Hepatocyte (in vitro differentiated cells): ENCODE measurements at regions not wholly inside any gene's neighbourhood (a gene's known extent, or its start where the extent isn't known, plus 50 kb on each side); places are given as distances from the start of the nearest gene placed in this dataset.

Experiments used
- DNase-seq: peaks from one replicate; pipeline ENCODE4 v3.0.0-alpha.2; 2016; ENCODE audit warnings: low spot score
- H2AFZ ChIP-seq: fragments of 200-600 bp; sonication (generic); 2 replicates; pipeline ENCODE4 v1.6.0; 2016; ENCODE audit warnings: antibody characterized with exemption, mild to moderate bottlenecking
- H3K27ac ChIP-seq: fragments of 200-600 bp; sonication (generic); 2 replicates; pipeline ENCODE4 v1.5.1; 2016; ENCODE audit warnings: mild to moderate bottlenecking
- H3K27me3 ChIP-seq: fragments of 200-600 bp; sonication (generic); 2 replicates; pipeline ENCODE4 v1.6.1; 2016
- H3K36me3 ChIP-seq: fragments of 200-600 bp; sonication (generic); replicated peaks from 2 replicates; pipeline ENCODE4 v1.5.1; 2016; ENCODE audit warnings: low read depth; ENCODE audit not compliant: insufficient read depth
- H3K4me1 ChIP-seq: fragments of 200-600 bp; sonication (generic); 2 replicates; pipeline ENCODE4 v1.5.1; 2016; ENCODE audit warnings: mild to moderate bottlenecking, moderate library complexity; ENCODE audit not compliant: insufficient read depth
- H3K4me2 ChIP-seq: fragments of 200-600 bp; sonication (generic); 2 replicates; pipeline ENCODE4 v1.6.0; 2016
- H3K4me3 ChIP-seq: fragments of 200-600 bp; sonication (generic); 2 replicates; pipeline ENCODE4 v1.5.1; 2016; ENCODE audit warnings: mild to moderate bottlenecking
- H3K79me2 ChIP-seq: fragments of 200-600 bp; sonication (generic); 2 replicates; pipeline ENCODE4 v1.6.0; 2017; ENCODE audit warnings: mild to moderate bottlenecking
- H3K9me2 ChIP-seq: fragments of 200-600 bp; sonication (generic); replicated peaks from 2 replicates; pipeline ENCODE4 v1.6.0; 2017; ENCODE audit warnings: mild to moderate bottlenecking; ENCODE audit not compliant: insufficient read depth
- H3K9me3 ChIP-seq: fragments of 200-600 bp; sonication (generic); 2 replicates; pipeline ENCODE4 v1.5.1; 2016; ENCODE audit warnings: low read depth, mild to moderate bottlenecking
- H4K20me1 ChIP-seq: fragments of 200-600 bp; sonication (generic); 2 replicates; pipeline ENCODE4 v1.6.0; 2016; ENCODE audit warnings: mild to moderate bottlenecking; ENCODE audit not compliant: insufficient read depth, poor library complexity, severe bottlenecking
- CTCF ChIP-seq: fragments of 200-600 bp; sonication (generic); IDR thresholded peaks from 2 replicates; pipeline ENCODE4 v1.5.1; 2016; ENCODE audit warnings: antibody characterized with exemption, mild to moderate bottlenecking; ENCODE audit not compliant: poor library complexity
- EZH2 ChIP-seq: fragments of 200-600 bp; sonication (generic); IDR thresholded peaks from 2 replicates; pipeline ENCODE4 v1.6.1; 2016; ENCODE audit warnings: antibody characterized with exemption, mild to moderate bottlenecking, borderline replicate concordance
- EZH2phosphoT487 ChIP-seq: fragments of 200-600 bp; sonication (generic); IDR thresholded peaks from one replicate; pipeline ENCODE4 v1.6.1; 2018; ENCODE audit warnings: antibody characterized with exemption, mild to moderate bottlenecking, low read depth, moderate library complexity; ENCODE audit not compliant: unreplicated experiment, severe bottlenecking
- WGBS: methylation state at CpG from one replicate; pipeline ENCODE4 v1.1.6; 2016; ENCODE audit warnings: low lambda C conversion rate; ENCODE audit errors: missing lambda C conversion rate; 5-methylcytosine and 5-hydroxymethylcytosine counted together

GRCh38 chr6:63140114-63140513 lies 71.2 kb upstream of the FKBP1C start:
- 92% methylated on average over 3 of the region's 3 CpGs for WGBS
- no peaks in the 10 kb centered on the region for H3K9me3 ChIP-seq

GRCh38 chr6:63140692-63141318 lies 70.5 kb upstream of the FKBP1C start:
- 83% methylated on average over 2 of the region's 2 CpGs for WGBS
- Histone ChIP-seq H3K27ac (no peak overlapping the region), H3K79me2 (no peaks in the 10 kb centered on the region), H2AFZ (no peak overlapping the region), H3K9me3 (no peaks in the 10 kb centered on the region), H3K27me3 (no peaks in the 10 kb centered on the region), H3K36me3 (no peaks in the 10 kb centered on the region), H3K4me2 (no peak overlapping the region), H3K4me1 (no peaks in the 10 kb centered on the region), H3K4me3 (no peak overlapping the region), H3K9me2 (no peaks in the 10 kb centered on the region), H4K20me1 (no peaks in the 10 kb centered on the region)
- TF ChIP-seq EZH2phosphoT487 (no peak), EZH2 (no peak), CTCF (no peak)
- DNase-seq: no peak

More at GRCh38 chr6:63140114-63140513, 71.2 kb upstream of the FKBP1C start:
- H3K4me2 ChIP-seq: no peak overlapping the region
- H4K20me1 ChIP-seq: no peaks in the 10 kb centered on the region
- DNase-seq: no peak
- H3K79me2 ChIP-seq: no peaks in the 10 kb centered on the region
- H3K36me3 ChIP-seq: no peaks in the 10 kb centered on the region
- TF ChIP-seq EZH2phosphoT487 (no peak), CTCF (no peak), EZH2 (no peak)
- no peak overlapping the region for H2AFZ ChIP-seq
- H3K27me3 ChIP-seq: no peaks in the 10 kb centered on the region
- no peaks in the 10 kb centered on the region for H3K4me1 ChIP-seq
- H3K4me3 ChIP-seq: no peak overlapping the region
- no peak overlapping the region for H3K27ac ChIP-seq
- H3K9me2 ChIP-seq: no peaks in the 10 kb centered on the region

GRCh38 chr6:63149730-63150129 lies 61.5 kb upstream of the FKBP1C start:
- peak; percentile 5 for DNase-seq
- no peaks in the 10 kb centered on the region for H3K27me3 ChIP-seq

More at GRCh38 chr6:63149730-63150129, 61.5 kb upstream of the FKBP1C start:
- TF ChIP-seq EZH2phosphoT487 (no peak), CTCF (no peak), EZH2 (no peak)
- Histone ChIP-seq H3K4me2 (no peak overlapping the region), H3K4me3 (no peak overlapping the region), H3K9me3 (no peaks in the 10 kb centered on the region), H3K4me1 (no peaks in the 10 kb centered on the region), H3K79me2 (no peaks in the 10 kb centered on the region), H3K27ac (no peak overlapping the region), H3K36me3 (no peaks in the 10 kb centered on the region), H4K20me1 (no peaks in the 10 kb centered on the region), H3K9me2 (no peaks in the 10 kb centered on the region), H2AFZ (peak overlapping the region; percentile 1)
